OCI-LY7 (cell line): ENCODE measurements at regions not wholly inside any gene's neighbourhood (a gene's known extent, or its start where the extent isn't known, plus 50 kb on each side); places are given as distances from the start of the nearest gene placed in this dataset.

Experiments used
- BruUV-seq: library from RNA; stranded (reverse); fragments of 400-500 nt; replicated peaks from 2 replicates; lab custom pipeline; 2021; lab: Mats Ljungman, UMichigan
- CTCF ChIA-PET: fragments of 300-600 bp; sonication (Branson Sonifier 250); formaldehyde crosslinking; loops from one replicate; lab custom pipeline; 2022; ENCODE audit warnings: antibody characterized with exemption; ENCODE audit not compliant: unreplicated experiment; lab: Charles Lee
- POLR2A ChIA-PET: fragments of 300-600 bp; sonication (Branson Sonifier 250); formaldehyde crosslinking; loops from one replicate; lab custom pipeline; 2022; ENCODE audit warnings: antibody characterized with exemption; lab: Charles Lee
- DNase-seq: peaks from one replicate; pipeline ENCODE4 v3.0.0-alpha.2; 2015; ENCODE audit warnings: low spot score
- H2AFZ ChIP-seq: fragments of 200-600 bp; sonication (generic), shearing (Covaris generic); 2 replicates; pipeline ENCODE4 v1.6.1; 2014; ENCODE audit warnings: mild to moderate bottlenecking, antibody characterized with exemption, low read length, moderate library complexity
- H3K27ac ChIP-seq: fragments of 200-600 bp; sonication (generic); 2 replicates; pipeline ENCODE4 v1.5.1; 2014; ENCODE audit warnings: mixed run types, low read depth, mild to moderate bottlenecking, moderate library complexity, low read length, inconsistent platforms; ENCODE audit not compliant: poor library complexity, severe bottlenecking
- H3K36me3 ChIP-seq: fragments of 200-600 bp; sonication (generic); 2 replicates; pipeline ENCODE4 v1.6.1; 2014; ENCODE audit warnings: mild to moderate bottlenecking, antibody characterized with exemption, low read length, moderate library complexity, mixed read lengths; ENCODE audit not compliant: insufficient read depth
- H3K4me1 ChIP-seq: fragments of 200-600 bp; sonication (generic); 2 replicates; pipeline ENCODE4 v1.5.1; 2014; ENCODE audit warnings: mild to moderate bottlenecking, low read length; ENCODE audit not compliant: insufficient read depth, poor library complexity, severe bottlenecking
- H3K4me2 ChIP-seq: fragments of 200-600 bp; sonication (generic); 2 replicates; pipeline ENCODE4 v1.6.1; 2014; ENCODE audit warnings: mild to moderate bottlenecking, low read length
- H3K4me3 ChIP-seq: fragments of 200-600 bp; sonication (generic); 2 replicates; pipeline ENCODE4 v1.5.1; 2014; ENCODE audit warnings: mild to moderate bottlenecking, low read depth, low read length; ENCODE audit not compliant: poor library complexity, severe bottlenecking
- H3K79me2 ChIP-seq: fragments of 200-600 bp; sonication (generic); 2 replicates; pipeline ENCODE4 v1.6.1; 2016; ENCODE audit warnings: low read depth, mild to moderate bottlenecking, low read length, moderate library complexity, mixed read lengths; ENCODE audit not compliant: insufficient read depth
- H3K9me2 ChIP-seq: fragments of 200-600 bp; sonication (generic); 2 replicates; pipeline ENCODE4 v1.6.1; 2016; ENCODE audit warnings: mild to moderate bottlenecking, low read length, mixed read lengths; ENCODE audit not compliant: insufficient read depth
- H3K9me3 ChIP-seq: fragments of 200-600 bp; sonication (generic); 2 replicates; pipeline ENCODE4 v1.6.1; 2014; ENCODE audit warnings: mild to moderate bottlenecking, mixed run types, low read length, mixed read lengths
- H4K20me1 ChIP-seq: fragments of 200-600 bp; sonication (generic); 2 replicates; pipeline ENCODE4 v1.6.1; 2014; ENCODE audit warnings: mild to moderate bottlenecking, antibody characterized with exemption, low read length, moderate library complexity, mixed read lengths; ENCODE audit not compliant: insufficient read depth
- EZH2phosphoT487 ChIP-seq: fragments of 200-600 bp; sonication (generic); IDR thresholded peaks from 2 replicates; pipeline ENCODE4 v1.6.1; 2018; ENCODE audit warnings: low read depth, borderline replicate concordance, mild to moderate bottlenecking, mixed run types, antibody characterized with exemption, low read length, moderate library complexity, mixed read lengths
- intact Hi-C: fragments of 100-400 bp; cut with micrococcal nuclease; formaldehyde crosslinking; loops from one replicate; pipeline ENCODE4 v1.10.0; 2022; ENCODE audit not compliant: unreplicated experiment
- TF ChIP-seq, protein P1 (sequence below): fragments of 200-600 bp; sonication (generic); conservative IDR thresholded peaks from 2 replicates; pipeline ENCODE4 v1.5.1; 2014; ENCODE audit warnings: mild to moderate bottlenecking, antibody characterized with exemption, low read length, moderate library complexity, mixed read lengths

DNA sequence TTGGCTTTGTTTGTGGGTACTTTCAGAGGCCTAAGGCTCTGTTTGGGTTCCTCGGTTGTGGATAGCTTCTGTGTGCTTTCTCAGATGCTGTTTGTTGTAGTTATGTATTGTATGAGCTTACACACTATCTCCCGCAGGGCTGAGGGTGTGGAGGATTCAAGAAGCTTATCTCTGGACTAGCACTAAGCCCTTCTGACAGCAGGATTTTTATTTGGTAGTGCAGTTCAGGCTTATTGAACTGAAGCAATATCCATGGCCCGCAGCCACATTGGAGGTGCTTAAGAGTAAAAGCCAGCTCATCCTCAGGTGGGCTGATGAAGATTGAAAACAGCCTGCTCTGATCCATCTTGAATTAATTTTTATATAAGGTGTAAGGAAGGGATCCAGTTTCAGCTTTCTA is 128.2 kb downstream of the RASGEF1B start:
- intact Hi-C loops, result no loop called here
- no TSS peak for BruUV-seq
- Histone ChIP-seq H3K4me2 (no peak overlapping the region), H3K4me1 (no peaks in the 10 kb centered on the region), H3K36me3 (no peaks in the 10 kb centered on the region), H3K79me2 (no peaks in the 10 kb centered on the region), H3K27ac (no peak overlapping the region), H3K9me2 (no peaks in the 10 kb centered on the region; the same call in 1 of the 2 replicates), H4K20me1 (no peaks in the 10 kb centered on the region), H2AFZ (no peak overlapping the region), H3K9me3 (no peaks in the 10 kb centered on the region), H3K4me3 (no peak overlapping the region)
- POLR2A ChIA-PET, result interaction anchor here (0.8 to 1.2 kb wide), 3 partner anchors 21 to 160 kb away, joined by 3 to 4 read pairs (median 4); no protein-coding TSS in a partner anchor
- TF ChIP-seq, protein P1, sequence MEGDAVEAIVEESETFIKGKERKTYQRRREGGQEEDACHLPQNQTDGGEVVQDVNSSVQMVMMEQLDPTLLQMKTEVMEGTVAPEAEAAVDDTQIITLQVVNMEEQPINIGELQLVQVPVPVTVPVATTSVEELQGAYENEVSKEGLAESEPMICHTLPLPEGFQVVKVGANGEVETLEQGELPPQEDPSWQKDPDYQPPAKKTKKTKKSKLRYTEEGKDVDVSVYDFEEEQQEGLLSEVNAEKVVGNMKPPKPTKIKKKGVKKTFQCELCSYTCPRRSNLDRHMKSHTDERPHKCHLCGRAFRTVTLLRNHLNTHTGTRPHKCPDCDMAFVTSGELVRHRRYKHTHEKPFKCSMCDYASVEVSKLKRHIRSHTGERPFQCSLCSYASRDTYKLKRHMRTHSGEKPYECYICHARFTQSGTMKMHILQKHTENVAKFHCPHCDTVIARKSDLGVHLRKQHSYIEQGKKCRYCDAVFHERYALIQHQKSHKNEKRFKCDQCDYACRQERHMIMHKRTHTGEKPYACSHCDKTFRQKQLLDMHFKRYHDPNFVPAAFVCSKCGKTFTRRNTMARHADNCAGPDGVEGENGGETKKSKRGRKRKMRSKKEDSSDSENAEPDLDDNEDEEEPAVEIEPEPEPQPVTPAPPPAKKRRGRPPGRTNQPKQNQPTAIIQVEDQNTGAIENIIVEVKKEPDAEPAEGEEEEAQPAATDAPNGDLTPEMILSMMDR, result no peak
- TF ChIP-seq EZH2phosphoT487, result no peak
- DNase-seq, result no peak
- CTCF ChIA-PET, result no interaction called here

DNA sequence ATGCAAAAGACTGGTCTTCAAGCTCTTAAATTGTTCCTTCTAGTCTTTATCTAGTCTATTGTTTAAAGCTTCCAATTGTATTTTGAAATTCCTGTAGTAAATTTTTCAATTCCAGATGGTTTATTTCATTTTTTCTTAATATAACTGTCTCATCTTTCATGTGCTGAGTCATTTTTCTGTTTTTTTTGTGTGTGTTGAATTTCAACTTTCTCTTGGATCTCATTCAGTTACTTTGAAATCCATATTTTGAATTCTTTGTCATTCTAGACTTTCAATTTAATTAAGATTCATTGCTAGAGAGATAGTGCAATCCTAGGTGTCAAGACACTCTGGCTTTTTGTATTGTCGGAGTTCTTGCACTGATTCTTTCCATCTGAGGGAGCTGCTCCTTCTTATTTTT is 128.0 kb upstream of the PRKG2 start:
- Histone ChIP-seq H3K4me1 (no peaks in the 10 kb centered on the region), H3K27ac (no peak overlapping the region), H3K36me3 (no peaks in the 10 kb centered on the region), H4K20me1 (no peaks in the 10 kb centered on the region), H3K4me2 (no peak overlapping the region), H3K9me3 (no peaks in the 10 kb centered on the region), H3K9me2 (no peaks in the 10 kb centered on the region; the same call in 1 of the 2 replicates), H3K79me2 (no peaks in the 10 kb centered on the region), H2AFZ (no peak overlapping the region), H3K4me3 (no peak overlapping the region)
- intact Hi-C loops, result no loop called here
- TF ChIP-seq, protein P1, result no peak
- TF ChIP-seq EZH2phosphoT487, result no peak
- ChIA-PET POLR2A (interaction anchor here (0.8 to 1.2 kb wide), 3 partner anchors 21 to 160 kb away, joined by 3 to 4 read pairs (median 4); no protein-coding TSS in a partner anchor), CTCF (no interaction called here)
- no TSS peak for BruUV-seq
- no peak for DNase-seq

DNA sequence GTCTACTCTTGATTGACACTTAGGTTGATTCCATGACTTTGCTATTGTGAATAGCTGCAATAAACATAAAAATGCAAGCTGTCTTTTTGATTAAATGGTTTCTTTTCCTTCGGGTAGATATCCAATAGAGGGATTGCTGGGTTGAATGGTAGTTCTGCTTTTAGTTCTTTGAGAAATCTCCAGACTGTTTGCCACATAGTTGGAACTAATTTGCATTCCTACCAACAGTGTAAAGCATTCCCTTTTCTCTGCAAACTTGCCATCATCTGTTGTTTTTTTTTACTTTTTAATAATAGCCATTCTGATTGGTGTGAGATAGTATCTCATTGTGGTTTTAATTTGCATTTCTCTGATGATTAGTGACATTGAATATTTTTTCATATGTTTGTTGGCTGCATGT is 122.2 kb upstream of the PRKG2 start:
- BruUV-seq, result no TSS peak
- ChIA-PET CTCF (no interaction called here), POLR2A (no interaction called here)
- no peak overlapping the region for H3K4me3 ChIP-seq
- DNase-seq, result no peak
- H4K20me1 ChIP-seq, result no peaks in the 10 kb centered on the region
- H3K4me2 ChIP-seq, result no peak overlapping the region
- H3K9me2 ChIP-seq, result no peaks in the 10 kb centered on the region
- intact Hi-C loops, result no loop called here
- H3K27ac ChIP-seq, result no peak overlapping the region
- no peaks in the 10 kb centered on the region for H3K36me3 ChIP-seq
- TF ChIP-seq EZH2phosphoT487, result no peak
- TF ChIP-seq, protein P1, result no peak
- no peak overlapping the region for H2AFZ ChIP-seq
- no peaks in the 10 kb centered on the region for H3K9me3 ChIP-seq
- H3K79me2 ChIP-seq, result no peaks in the 10 kb centered on the region
- no peaks in the 10 kb centered on the region for H3K4me1 ChIP-seq
